Activated CD4-positive, alpha-beta T cell treated with anti-CD3 and anti-CD28 coated beads, Interleukin-2, amount 10 ng/mL, durations not matched to agents 7 days and 5 days (primary cell): ENCODE measurements at regions not wholly inside any gene's neighbourhood (a gene's known extent, or its start where the extent isn't known, plus 50 kb on each side); places are given as distances from the start of the nearest gene placed in this dataset.

Experiments used
- CTCF ChIA-PET: fragments of 350-600 bp; sonication (Branson Sonifier 250); formaldehyde crosslinking; loops from one replicate; lab custom pipeline; 2021; ENCODE audit warnings: antibody characterized with exemption; lab: Charles Lee
- POLR2A ChIA-PET: fragments of 350-600 bp; sonication (Branson Sonifier 250); formaldehyde crosslinking; loops from one replicate; lab custom pipeline; 2021; ENCODE audit warnings: antibody characterized with exemption; lab: Charles Lee
- DNase-seq: peaks from one replicate; pipeline ENCODE4 v3.0.0-alpha.2; 2020
- H3K27ac Mint-ChIP-seq: one replicate; pipeline ENCODE4 v1.8.0; 2021; ENCODE audit warnings: mild to moderate bottlenecking, moderate library complexity, mixed read lengths
- H3K27me3 Mint-ChIP-seq: one replicate; pipeline ENCODE4 v1.8.0; 2021; ENCODE audit warnings: mixed read lengths
- H3K36me3 Mint-ChIP-seq: one replicate; pipeline ENCODE4 v1.8.0; 2021; ENCODE audit warnings: low read depth, mixed read lengths
- H3K4me1 Mint-ChIP-seq: one replicate; pipeline ENCODE4 v1.8.0; 2021; ENCODE audit warnings: mixed read lengths
- H3K4me3 Mint-ChIP-seq: one replicate; pipeline ENCODE4 v1.8.0; 2021; ENCODE audit warnings: mild to moderate bottlenecking, moderate library complexity, mixed read lengths
- H3K9me3 Mint-ChIP-seq: one replicate; pipeline ENCODE4 v1.8.0; 2021; ENCODE audit warnings: mixed read lengths

DNA sequence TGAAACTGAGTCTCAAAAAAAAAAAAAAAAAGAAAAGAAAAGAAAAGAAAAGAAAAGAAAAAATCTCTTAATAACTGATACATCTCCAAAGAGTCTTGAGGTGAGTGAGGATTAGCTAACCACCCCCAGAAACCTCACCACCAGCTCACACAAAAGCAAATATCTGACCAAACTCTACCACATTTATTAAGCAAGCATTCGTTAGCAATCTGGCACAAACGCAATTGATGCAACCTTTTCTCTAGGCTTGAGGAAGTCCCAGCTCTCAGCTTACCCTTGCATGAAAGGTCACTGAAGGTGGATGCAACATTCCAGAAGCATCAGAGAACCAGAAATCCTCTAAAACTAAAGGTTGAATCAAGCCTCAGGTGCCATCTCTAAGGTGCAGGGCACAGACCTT lies 231.9 kb upstream of the BCOR start:
- H3K36me3 Mint-ChIP-seq, result peaks cover 2% of the 10 kb centered on the region
- no peak overlapping the region for H3K27ac Mint-ChIP-seq
- no peak overlapping the region for H3K4me3 Mint-ChIP-seq
- H3K27me3 Mint-ChIP-seq, result no peaks in the 10 kb centered on the region
- no peak for DNase-seq
- ChIA-PET CTCF (interaction anchor here (0.6 to 0.9 kb wide), 2 partner anchors 12 to 51 kb away, joined by 3 to 4 read pairs; no protein-coding TSS in a partner anchor), POLR2A (no interaction called here)
- H3K9me3 Mint-ChIP-seq, result peaks cover 5% of the 10 kb centered on the region
- H3K4me1 Mint-ChIP-seq, result peaks cover 5% of the 10 kb centered on the region

- Mint-ChIP-seq H3K36me3 (no peaks in the 10 kb centered on the region), H3K27ac (no peak overlapping the region), H3K4me1 (no peaks in the 10 kb centered on the region), H3K9me3 (no peaks in the 10 kb centered on the region), H3K4me3 (no peak overlapping the region), H3K27me3 (no peaks in the 10 kb centered on the region)
- POLR2A ChIA-PET, result no interaction called here
- no peak for DNase-seq
- CTCF ChIA-PET, result no interaction called here
Observed at GRCh38 chrX:40327085-40327484, 229.3 kb upstream of the BCOR start.

- CTCF ChIA-PET, result no interaction called here
- Mint-ChIP-seq H3K9me3 (peaks cover 2% of the 10 kb centered on the region), H3K27ac (no peak overlapping the region), H3K4me3 (no peak overlapping the region), H3K36me3 (no peaks in the 10 kb centered on the region), H3K27me3 (no peaks in the 10 kb centered on the region), H3K4me1 (no peaks in the 10 kb centered on the region)
- DNase-seq, result no peak
- POLR2A ChIA-PET, result no interaction called here
Observed at GRCh38 chrX:40326186-40326965, 228.6 kb upstream of the BCOR start.

GRCh38 chrX:40325161-40325560 lies 227.4 kb upstream of the BCOR start:
- no peaks in the 10 kb centered on the region for H3K4me1 Mint-ChIP-seq
- H3K27ac Mint-ChIP-seq, result no peak overlapping the region
- peaks cover 7% of the 10 kb centered on the region for H3K9me3 Mint-ChIP-seq
- no peak for DNase-seq
- H3K27me3 Mint-ChIP-seq, result peaks cover 1% of the 10 kb centered on the region
- H3K4me3 Mint-ChIP-seq, result no peak overlapping the region
- ChIA-PET POLR2A (no interaction called here), CTCF (no interaction called here)
- no peaks in the 10 kb centered on the region for H3K36me3 Mint-ChIP-seq

- ChIA-PET CTCF (interaction anchor here (0.6 to 1.0 kb wide), 2 partner anchors 43 to 318 kb away, joined by 3 to 4 read pairs; no protein-coding TSS in a partner anchor), POLR2A (no interaction called here)
- Mint-ChIP-seq H3K36me3 (no peaks in the 10 kb centered on the region), H3K27ac (no peak overlapping the region), H3K4me3 (no peak overlapping the region), H3K27me3 (peaks cover 1% of the 10 kb centered on the region), H3K9me3 (peaks cover 7% of the 10 kb centered on the region), H3K4me1 (no peaks in the 10 kb centered on the region)
- DNase-seq, result no peak
Observed at GRCh38 chrX:40323977-40324376, 226.2 kb upstream of the BCOR start.

DNA sequence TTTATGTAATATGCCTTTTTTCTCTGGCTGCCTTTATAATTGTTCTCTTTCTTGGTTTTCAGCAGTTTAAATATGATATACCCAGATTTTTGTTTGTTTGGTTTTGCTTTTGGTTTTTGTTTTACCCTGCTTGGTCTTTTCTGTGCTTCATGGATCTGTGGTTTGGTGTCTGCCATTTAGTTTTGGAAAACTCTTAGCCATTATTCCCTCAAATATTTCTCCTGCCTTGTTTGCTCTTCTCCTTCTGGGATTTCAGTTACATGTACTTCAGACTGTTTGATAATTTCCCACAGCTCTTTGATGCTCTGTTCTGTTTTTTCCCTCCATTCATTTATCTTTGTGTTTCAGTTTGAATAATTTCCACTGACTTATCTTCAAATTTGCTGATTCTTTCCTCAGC lies 223.1 kb upstream of the BCOR start:
- ChIA-PET CTCF (no interaction called here), POLR2A (no interaction called here)
- Mint-ChIP-seq H3K4me3 (no peak overlapping the region), H3K9me3 (peaks cover 12% of the 10 kb centered on the region), H3K4me1 (no peaks in the 10 kb centered on the region), H3K36me3 (no peaks in the 10 kb centered on the region), H3K27me3 (peaks cover 1% of the 10 kb centered on the region), H3K27ac (no peak overlapping the region)
- no peak for DNase-seq

DNA sequence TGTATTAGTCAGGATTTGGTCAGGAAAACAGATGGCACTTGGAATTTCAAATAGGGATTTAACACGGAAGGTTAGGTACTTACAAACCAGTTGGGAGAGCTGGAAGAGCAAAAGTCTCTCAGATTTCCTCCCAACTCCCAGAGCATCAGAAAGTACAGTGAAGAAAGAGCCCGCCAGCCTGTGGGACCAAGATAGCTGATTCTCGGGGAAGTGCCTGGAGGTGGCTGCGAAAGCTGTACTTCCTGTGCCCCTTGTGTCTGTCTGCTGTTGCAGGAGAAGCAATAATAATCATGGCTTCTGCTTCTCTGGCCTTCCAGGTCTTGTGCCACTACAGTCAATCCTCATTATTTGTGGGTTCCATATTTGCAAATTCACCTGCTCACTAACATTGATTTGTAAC lies 221.0 kb upstream of the BCOR start:
- Mint-ChIP-seq H3K4me3 (no peak overlapping the region), H3K9me3 (peaks cover 16% of the 10 kb centered on the region), H3K4me1 (no peaks in the 10 kb centered on the region), H3K27me3 (peaks cover 1% of the 10 kb centered on the region), H3K36me3 (no peaks in the 10 kb centered on the region), H3K27ac (no peak overlapping the region)
- no peak for DNase-seq
- ChIA-PET POLR2A (no interaction called here), CTCF (no interaction called here)

DNA sequence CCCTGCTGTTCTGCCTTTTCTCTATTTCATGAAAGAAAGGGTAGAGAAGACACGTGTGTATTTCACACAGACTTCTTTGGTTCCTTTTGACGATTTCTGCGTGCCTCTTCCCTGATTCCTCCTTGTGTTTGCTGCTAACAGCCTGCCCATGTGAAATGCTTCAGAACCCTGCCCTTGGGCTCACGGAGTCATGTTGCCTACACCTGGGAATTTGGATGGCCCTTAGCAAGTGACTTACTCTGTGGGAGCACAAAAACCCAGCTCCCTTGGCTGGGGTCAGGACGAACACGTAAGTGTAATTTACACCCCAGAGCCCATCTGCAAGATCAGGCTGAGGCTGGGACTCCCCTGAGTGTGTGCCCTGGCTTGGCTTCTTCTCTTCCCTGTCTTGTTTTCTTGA lies 220.3 kb upstream of the BCOR start:
- no peaks in the 10 kb centered on the region for H3K4me1 Mint-ChIP-seq
- no peak for DNase-seq
- no peak overlapping the region for H3K4me3 Mint-ChIP-seq
- no peak overlapping the region for H3K27ac Mint-ChIP-seq
- POLR2A ChIA-PET, result no interaction called here
- peaks cover 1% of the 10 kb centered on the region for H3K27me3 Mint-ChIP-seq
- no peaks in the 10 kb centered on the region for H3K36me3 Mint-ChIP-seq
- peaks cover 16% of the 10 kb centered on the region for H3K9me3 Mint-ChIP-seq
- CTCF ChIA-PET, result interaction anchor here (1.1 to 1.2 kb wide), 2 partner anchors 11 to 20 kb away, joined by 3 read pairs; no protein-coding TSS in a partner anchor

DNA sequence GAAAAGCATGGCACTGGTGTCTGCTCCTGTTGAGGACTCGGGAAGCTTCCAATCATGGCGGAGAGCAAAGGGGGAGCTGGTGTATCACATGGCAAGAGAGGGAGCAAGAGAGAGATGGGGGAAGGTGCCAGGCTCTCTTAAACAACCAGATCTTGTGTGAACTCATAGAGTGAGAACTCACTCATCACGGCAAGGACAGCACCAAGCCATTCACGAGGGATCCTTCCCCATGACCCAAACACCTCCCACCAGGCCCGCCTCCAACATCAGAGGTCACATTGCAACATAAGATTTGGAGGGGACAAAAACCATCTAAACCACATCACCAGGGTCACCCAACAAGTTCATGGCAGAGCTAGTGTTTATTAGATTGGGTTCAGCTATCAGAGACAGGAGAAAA lies 218.7 kb upstream of the BCOR start:
- Mint-ChIP-seq H3K4me1 (no peaks in the 10 kb centered on the region), H3K27me3 (peaks cover 1% of the 10 kb centered on the region), H3K27ac (no peak overlapping the region), H3K36me3 (no peaks in the 10 kb centered on the region), H3K9me3 (peaks cover 15% of the 10 kb centered on the region), H3K4me3 (no peak overlapping the region)
- no peak for DNase-seq
- ChIA-PET CTCF (no interaction called here), POLR2A (no interaction called here)

GRCh38 chrX:40314070-40314469 lies 216.3 kb upstream of the BCOR start:
- H3K9me3 Mint-ChIP-seq, result peaks cover 8% of the 10 kb centered on the region
- ChIA-PET CTCF (no interaction called here), POLR2A (no interaction called here)
- H3K27ac Mint-ChIP-seq, result no peak overlapping the region
- H3K36me3 Mint-ChIP-seq, result no peaks in the 10 kb centered on the region
- H3K4me3 Mint-ChIP-seq, result no peak overlapping the region
- H3K4me1 Mint-ChIP-seq, result no peaks in the 10 kb centered on the region
- DNase-seq, result no peak
- no peaks in the 10 kb centered on the region for H3K27me3 Mint-ChIP-seq

- CTCF ChIA-PET, result no interaction called here
- DNase-seq, result no peak
- POLR2A ChIA-PET, result no interaction called here
- no peak overlapping the region for H3K4me3 Mint-ChIP-seq
- H3K9me3 Mint-ChIP-seq, result peaks cover 8% of the 10 kb centered on the region
- H3K36me3 Mint-ChIP-seq, result no peaks in the 10 kb centered on the region
- H3K4me1 Mint-ChIP-seq, result no peaks in the 10 kb centered on the region
- no peaks in the 10 kb centered on the region for H3K27me3 Mint-ChIP-seq
- no peak overlapping the region for H3K27ac Mint-ChIP-seq
Observed at GRCh38 chrX:40313269-40313668, 215.5 kb upstream of the BCOR start.

GRCh38 chrX:40310447-40310846 lies 212.7 kb upstream of the BCOR start:
- H3K9me3 Mint-ChIP-seq, result peaks cover 1% of the 10 kb centered on the region
- no peaks in the 10 kb centered on the region for H3K36me3 Mint-ChIP-seq
- ChIA-PET CTCF (no interaction called here), POLR2A (no interaction called here)
- H3K27ac Mint-ChIP-seq, result no peak overlapping the region
- no peak for DNase-seq
- H3K27me3 Mint-ChIP-seq, result no peaks in the 10 kb centered on the region
- no peaks in the 10 kb centered on the region for H3K4me1 Mint-ChIP-seq
- no peak overlapping the region for H3K4me3 Mint-ChIP-seq

GRCh38 chrX:40310016-40310415 lies 212.3 kb upstream of the BCOR start:
- ChIA-PET CTCF (no interaction called here), POLR2A (no interaction called here)
- DNase-seq, result no peak
- no peak overlapping the region for H3K27ac Mint-ChIP-seq
- no peaks in the 10 kb centered on the region for H3K36me3 Mint-ChIP-seq
- no peaks in the 10 kb centered on the region for H3K4me1 Mint-ChIP-seq
- no peaks in the 10 kb centered on the region for H3K9me3 Mint-ChIP-seq
- H3K4me3 Mint-ChIP-seq, result no peak overlapping the region
- H3K27me3 Mint-ChIP-seq, result no peaks in the 10 kb centered on the region

DNA sequence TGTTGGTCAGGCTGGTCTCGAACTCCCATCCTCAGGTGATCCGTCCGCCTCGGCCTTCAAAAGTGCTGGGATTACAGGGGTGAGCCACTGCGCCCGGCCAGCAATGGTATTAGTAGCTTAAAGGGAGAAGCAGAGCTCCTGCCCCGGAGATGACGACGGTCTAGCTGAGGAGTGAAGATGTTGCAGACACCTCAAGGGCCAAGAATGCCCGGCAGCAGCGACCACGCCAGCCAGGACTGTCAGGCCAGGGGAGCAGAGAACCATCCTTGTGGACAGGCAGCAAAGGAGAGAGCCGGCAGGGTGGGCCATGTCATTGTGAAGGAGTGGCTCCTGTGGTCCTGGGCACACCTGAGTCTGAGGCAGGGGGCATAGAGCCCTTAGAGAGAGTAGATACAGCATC lies 210.1 kb upstream of the BCOR start:
- Mint-ChIP-seq H3K4me1 (peaks cover 5% of the 10 kb centered on the region), H3K9me3 (no peaks in the 10 kb centered on the region), H3K27me3 (no peaks in the 10 kb centered on the region), H3K27ac (no peak overlapping the region), H3K36me3 (no peaks in the 10 kb centered on the region), H3K4me3 (no peak overlapping the region)
- ChIA-PET CTCF (no interaction called here), POLR2A (no interaction called here)
- no peak for DNase-seq
